Prostate gland (tissue), 2 donors: ENCODE measurements at regions not wholly inside any gene's neighbourhood (a gene's known extent, or its start where the extent isn't known, plus 50 kb on each side); places are given as distances from the start of the nearest gene placed in this dataset.
A peak's percentile ranks its signal among the peaks of the same experiment; 100 is the strongest.

ENCODE experiments used
- DNase-seq: peaks from one replicate; pipeline ENCODE4 v3.0.0-alpha.2; 2019; ENCODE audit warnings: low spot score
- H3K27ac ChIP-seq, 2 donors: fragments of 200-600 bp; sonication (generic); 2 replicates each; pipeline ENCODE4 v1.5.1; 2017 to 2019
- H3K27me3 ChIP-seq: fragments of 200-600 bp; sonication (generic); replicated peaks from 2 replicates; pipeline ENCODE4 v1.5.1; 2019; ENCODE audit not compliant: insufficient read depth
- H3K36me3 ChIP-seq, 2 donors: fragments of 200-600 bp; sonication (generic); 1 replicate in 1 of 2; 2 replicates in 1 of 2; pipeline versions ENCODE4 v1.5.1 to v1.8.1; 2017 to 2019
- H3K4me1 ChIP-seq: fragments of 200-600 bp; sonication (generic); replicated peaks from 2 replicates; pipeline ENCODE4 v1.5.1; 2019
- H3K4me3 ChIP-seq, 2 donors: fragments of 200-600 bp; sonication (generic); 2 replicates each; pipeline ENCODE4 v1.5.1; 2017 to 2019
- H3K9me3 ChIP-seq: fragments of 200-600 bp; sonication (generic); 2 replicates; pipeline ENCODE4 v1.5.1; 2017
- CTCF ChIP-seq, 4 experiments: fragments of 200-600 bp in 2 of 4; fragments of 450-650 bp in 2 of 4; sonication (generic) in 2 of 4; IDR thresholded peaks; 1 replicate in 3 of 4; 2 replicates in 1 of 4; pipeline ENCODE4 v1.5.1; 2016 to 2019; ENCODE audit warnings: antibody characterized with exemption in 4 of 4, mild to moderate bottlenecking in 2 of 4, moderate library complexity in 2 of 4
- POLR2A ChIP-seq: fragments of 450-650 bp; IDR thresholded peaks from one replicate; pipeline ENCODE4 v1.6.1; 2016; ENCODE audit warnings: antibody characterized with exemption, mild to moderate bottlenecking
- POLR2AphosphoS5 ChIP-seq: sonication (generic); formaldehyde crosslinking; IDR thresholded peaks from one replicate; pipeline ENCODE4 v1.6.1; 2017; ENCODE audit warnings: antibody characterized with exemption
- WGBS: methylation state at CpG from one replicate; pipeline ENCODE4 v1.1.5; 2018; 5-methylcytosine and 5-hydroxymethylcytosine counted together
- intact Hi-C: fragments of 100-400 bp; cut with DNase I; formaldehyde crosslinking; loops from one replicate; pipeline ENCODE4 v1.14.2; 2022

GRCh38 chr6:122026582-122027369 lies 372.7 kb upstream of the HSF2 start:
- Histone ChIP-seq H3K4me3 (no peak overlapping the region), H3K4me1 (no peaks in the 10 kb centered on the region), H3K27me3 (no peaks in the 10 kb centered on the region), H3K36me3 (no peaks in the 10 kb centered on the region), H3K27ac (no peak overlapping the region), H3K9me3 (no peaks in the 10 kb centered on the region)
- DNase-seq: no peak
- WGBS: 83% methylated on average over 3 of the region's 3 CpGs
- intact Hi-C loops: no loop called here
- TF ChIP-seq POLR2A (no peak), POLR2AphosphoS5 (no peak), CTCF (IDR thresholded peaks at IDR 0.05) (no peak)

GRCh38 chr6:122028933-122029522 lies 370.4 kb upstream of the HSF2 start:
- H3K36me3 ChIP-seq: no peaks in the 10 kb centered on the region
- intact Hi-C loops: no loop called here
- WGBS: 49% methylated on average over 5 of the region's 5 CpGs
- DNase-seq: no peak
- TF ChIP-seq POLR2AphosphoS5 (no peak), POLR2A (no peak), CTCF (IDR thresholded peaks at IDR 0.05) (no peak)
- H3K9me3 ChIP-seq: no peaks in the 10 kb centered on the region
- H3K27ac ChIP-seq: no peak overlapping the region
- no peaks in the 10 kb centered on the region for H3K27me3 ChIP-seq
- no peaks in the 10 kb centered on the region for H3K4me1 ChIP-seq
- no peak overlapping the region for H3K4me3 ChIP-seq

DNA sequence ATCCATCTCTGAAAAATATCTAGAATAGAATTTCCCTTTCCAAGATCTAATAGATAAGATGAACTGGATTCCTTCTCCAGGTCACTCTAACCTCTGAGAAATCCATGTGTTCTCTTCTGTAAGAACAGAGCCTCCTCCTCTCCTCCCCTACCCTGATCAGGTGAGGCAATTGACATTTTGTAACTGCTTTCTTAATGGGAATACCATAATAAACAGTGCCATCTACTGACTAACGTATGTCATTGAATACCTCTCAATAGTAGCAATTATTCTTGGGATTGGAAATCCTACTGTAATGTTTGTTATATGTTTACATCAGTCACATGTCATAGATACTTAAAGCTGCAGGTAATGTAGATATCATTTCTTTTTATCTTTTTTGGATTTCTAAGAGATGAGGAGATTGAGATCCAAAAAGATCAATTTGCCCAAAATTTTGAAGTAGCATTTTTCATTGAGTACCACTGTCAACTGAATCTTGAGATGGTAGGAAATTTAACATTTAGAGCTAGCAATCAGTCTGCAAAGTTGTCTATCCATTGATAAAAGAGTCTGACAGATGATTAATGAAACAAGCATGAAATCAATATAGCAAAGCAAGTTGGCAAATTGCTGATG lies 365.8 kb upstream of the HSF2 start:
- H3K4me1 ChIP-seq: no peaks in the 10 kb centered on the region
- intact Hi-C loops: loop anchor here (5.0 to 10.0 kb wide), 3 partner anchors 249 to 601 kb away; no protein-coding TSS in a partner anchor
- no peak overlapping the region for H3K27ac ChIP-seq
- H3K36me3 ChIP-seq: no peaks in the 10 kb centered on the region
- H3K9me3 ChIP-seq: no peaks in the 10 kb centered on the region
- TF ChIP-seq CTCF (IDR thresholded peaks at IDR 0.05): peak in 3 of 4 experiments; percentile 70 to 77 (median 76)
- TF ChIP-seq POLR2A: no peak
- peak; percentile 74 for TF ChIP-seq POLR2AphosphoS5
- no peaks in the 10 kb centered on the region for H3K27me3 ChIP-seq
- DNase-seq: peak; percentile 14
- 0% methylated on average over 1 of the region's 1 CpG for WGBS
- no peak overlapping the region for H3K4me3 ChIP-seq

DNA sequence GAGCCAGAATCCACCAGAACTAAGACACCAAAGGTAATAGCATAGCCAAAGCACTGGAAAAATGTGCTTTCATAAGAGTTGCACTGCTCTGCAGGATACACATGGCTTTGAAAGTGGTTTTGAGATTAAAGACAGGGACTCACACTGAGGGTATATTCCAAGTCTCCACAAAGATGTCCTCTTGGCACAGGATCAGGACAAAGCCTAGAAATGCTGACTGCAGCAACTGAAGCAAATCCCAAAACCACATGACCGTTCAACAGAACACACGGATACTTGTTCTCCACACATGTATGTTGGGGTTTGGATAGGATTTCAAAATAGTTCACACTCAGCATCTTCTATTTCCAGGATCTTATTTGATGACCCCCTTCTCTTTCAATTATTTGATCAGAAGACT lies 364.3 kb upstream of the HSF2 start:
- H3K4me3 ChIP-seq: no peak overlapping the region
- no peaks in the 10 kb centered on the region for H3K36me3 ChIP-seq
- no peaks in the 10 kb centered on the region for H3K4me1 ChIP-seq
- intact Hi-C loops: loop anchor here (10.0 kb wide), 2 partner anchors 250 to 550 kb away; no protein-coding TSS in a partner anchor
- no peaks in the 10 kb centered on the region for H3K27me3 ChIP-seq
- TF ChIP-seq POLR2A (no peak), CTCF (IDR thresholded peaks at IDR 0.05) (no peak), POLR2AphosphoS5 (no peak)
- DNase-seq: no peak
- no peak overlapping the region for H3K27ac ChIP-seq
- 86% methylated on average over 2 of the region's 2 CpGs for WGBS
- H3K9me3 ChIP-seq: no peaks in the 10 kb centered on the region
